GM23338 (cell line): ENCODE measurements at regions not wholly inside any gene's neighbourhood (a gene's known extent, or its start where the extent isn't known, plus 50 kb on each side); places are given as distances from the start of the nearest gene placed in this dataset.

Source experiments
- ATAC-seq: fragments of 200-7000 bp; cut with Tn5 transposase; 3 replicates; pipeline ENCODE4 v1.9.1; 2020
- DNase-seq: peaks from one replicate; pipeline ENCODE4 v3.0.0-alpha.2; 2015; ENCODE audit warnings: low spot score
- H2AFZ ChIP-seq: fragments of 200-600 bp; sonication (generic); 2 replicates; pipeline ENCODE4 v1.8.0; 2016; ENCODE audit warnings: antibody characterized with exemption, mild to moderate bottlenecking, moderate library complexity
- H3F3A ChIP-seq: fragments of 200-600 bp; sonication (generic); replicated peaks from 2 replicates; pipeline ENCODE4 v1.8.0; 2017; ENCODE audit warnings: antibody characterized with exemption, mixed run types, low read depth
- H3K27ac ChIP-seq: fragments of 200-600 bp; sonication (generic); 2 replicates; pipeline ENCODE4 v1.6.1; 2016; ENCODE audit warnings: low read depth
- H3K27me3 ChIP-seq: fragments of 200-600 bp; sonication (generic); 2 replicates; pipeline ENCODE4 v1.8.0; 2016; ENCODE audit warnings: mild to moderate bottlenecking, mixed run types, moderate library complexity; ENCODE audit not compliant: insufficient read depth
- H3K36me3 ChIP-seq: fragments of 200-600 bp; sonication (generic); 2 replicates; pipeline ENCODE4 v1.8.0; 2016; ENCODE audit warnings: mild to moderate bottlenecking; ENCODE audit not compliant: insufficient read depth
- H3K4me1 ChIP-seq: fragments of 200-600 bp; sonication (generic); 2 replicates; pipeline ENCODE4 v1.8.0; 2016; ENCODE audit warnings: mild to moderate bottlenecking, moderate library complexity; ENCODE audit not compliant: insufficient read depth
- H3K4me2 ChIP-seq: fragments of 200-600 bp; sonication (generic); 2 replicates; pipeline ENCODE4 v1.7.1; 2017; ENCODE audit warnings: mixed run types
- H3K4me3 ChIP-seq: fragments of 200-600 bp; sonication (generic); 2 replicates; pipeline ENCODE4 v1.6.1; 2016; ENCODE audit warnings: mixed run types
- H3K79me2 ChIP-seq: fragments of 200-600 bp; sonication (generic); replicated peaks from 2 replicates; pipeline ENCODE4 v1.8.0; 2017; ENCODE audit warnings: mild to moderate bottlenecking; ENCODE audit not compliant: insufficient read depth
- H3K9me2 ChIP-seq: fragments of 200-600 bp; sonication (generic); 2 replicates; pipeline ENCODE4 v1.8.0; 2017; ENCODE audit not compliant: insufficient read depth
- H4K20me1 ChIP-seq: fragments of 200-600 bp; sonication (generic); replicated peaks from 2 replicates; pipeline ENCODE4 v1.8.0; 2017; ENCODE audit warnings: mild to moderate bottlenecking; ENCODE audit not compliant: insufficient read depth
- H3K27ac Mint-ChIP-seq: 2 replicates; pipeline ENCODE4 v1.8.0; 2020; ENCODE audit warnings: inconsistent platforms, mild to moderate bottlenecking, moderate library complexity, mixed read lengths
- H3K27me3 Mint-ChIP-seq: 3 replicates; pipeline ENCODE4 v1.8.0; 2022; ENCODE audit warnings: low read depth, mild to moderate bottlenecking, moderate library complexity, mixed read lengths, inconsistent platforms; ENCODE audit not compliant: insufficient read depth, poor library complexity
- H3K36me3 Mint-ChIP-seq: 3 replicates; pipeline ENCODE4 v1.8.0; 2021; ENCODE audit warnings: low read depth, mild to moderate bottlenecking, inconsistent platforms, moderate library complexity, mixed read lengths
- H3K4me1 Mint-ChIP-seq: 3 replicates; pipeline ENCODE4 v1.8.0; 2020; ENCODE audit warnings: mild to moderate bottlenecking, inconsistent platforms, mixed read lengths
- H3K4me3 Mint-ChIP-seq: 3 replicates; pipeline ENCODE4 v1.8.0; 2021; ENCODE audit warnings: moderate library complexity, mild to moderate bottlenecking, inconsistent platforms, mixed read lengths
- H3K9me3 Mint-ChIP-seq: 3 replicates; pipeline ENCODE4 v1.8.0; 2020; ENCODE audit warnings: moderate library complexity, mild to moderate bottlenecking, inconsistent platforms, mixed read lengths
- CTCF ChIP-seq, 2 experiments: fragments of 200-600 bp in 1 of 2; sonication (generic) in 1 of 2; conservative IDR thresholded peaks; 2 replicates each; pipeline versions ENCODE4 v1.5.1 to v1.6.1; 2016 to 2017; ENCODE audit warnings: antibody characterized with exemption in 2 of 2, low read depth in 2 of 2, mild to moderate bottlenecking in 2 of 2, moderate library complexity in 1 of 2
- ETS1 ChIP-seq: IDR thresholded peaks from 2 replicates; pipeline ENCODE4 v1.6.1; 2016; ENCODE audit warnings: antibody characterized with exemption
- EZH2 ChIP-seq: fragments of 200-600 bp; sonication (generic); IDR thresholded peaks from one replicate; pipeline ENCODE4 v1.8.0; 2017; ENCODE audit warnings: antibody characterized with exemption, mild to moderate bottlenecking, low read depth; ENCODE audit not compliant: unreplicated experiment
- EZH2phosphoT487 ChIP-seq: fragments of 200-600 bp; sonication (generic); IDR thresholded peaks from one replicate; pipeline ENCODE4 v1.8.1; 2018; ENCODE audit warnings: antibody characterized with exemption; ENCODE audit not compliant: unreplicated experiment
- NANOG ChIP-seq: IDR thresholded peaks from 2 replicates; pipeline ENCODE4 v1.6.1; 2016; ENCODE audit warnings: antibody characterized with exemption, borderline replicate concordance
- REST ChIP-seq: IDR thresholded peaks from one replicate; pipeline ENCODE4 v1.6.1; 2018; ENCODE audit warnings: antibody characterized with exemption; ENCODE audit not compliant: unreplicated experiment
- ZNF331 ChIP-seq: fragments of 250-450 bp; sonication (Bioruptor Pico); IDR thresholded peaks from 2 replicates; pipeline ENCODE4 v1.5.0; 2020; ENCODE audit warnings: low read depth, mild to moderate bottlenecking, moderate library complexity

GRCh38 chr4:36891971-36892370, 352.6 kb upstream of the NWD2 start:
- Histone ChIP-seq H3K27ac (no peak overlapping the region), H3K27me3 (no peaks in the 10 kb centered on the region), H4K20me1 (no peaks in the 10 kb centered on the region), H3K36me3 (no peaks in the 10 kb centered on the region), H3K4me1 (no peaks in the 10 kb centered on the region), H3K9me2 (no peaks in the 10 kb centered on the region), H3F3A (no peaks in the 10 kb centered on the region), H3K4me2 (no peak overlapping the region), H3K79me2 (no peaks in the 10 kb centered on the region), H2AFZ (no peak overlapping the region), H3K4me3 (no peak overlapping the region)
- no peak overlapping the region for H3K27ac Mint-ChIP-seq
- H3K4me1 Mint-ChIP-seq = peaks cover 4% of the 10 kb centered on the region; the same call in 2 of the 3 replicates
- no peak overlapping the region for H3K4me3 Mint-ChIP-seq
- DNase-seq = no peak
- peaks cover 4% of the 10 kb centered on the region; the same call in 1 of the 3 replicates for H3K9me3 Mint-ChIP-seq
- H3K36me3 Mint-ChIP-seq = no peaks in the 10 kb centered on the region
- no peaks in the 10 kb centered on the region for H3K27me3 Mint-ChIP-seq
- ATAC-seq = no peak
- no peak for TF ChIP-seq REST
- TF ChIP-seq ZNF331 (CRISPR knock-in tag) = no peak
- TF ChIP-seq ETS1 = no peak
- no peak for TF ChIP-seq EZH2phosphoT487
- no peak for TF ChIP-seq EZH2

GRCh38 chr4:36900446-36900987, 344.0 kb upstream of the NWD2 start:
- DNase-seq = peak; percentile 52
- H3K4me1 Mint-ChIP-seq = peaks cover 12% of the 10 kb centered on the region
- no peak overlapping the region for H3K27ac ChIP-seq
- no peaks in the 10 kb centered on the region for H3K36me3 ChIP-seq
- H3K9me3 Mint-ChIP-seq = peaks cover 4% of the 10 kb centered on the region; the same call in 1 of the 3 replicates
- no peaks in the 10 kb centered on the region for H3K27me3 ChIP-seq
- H3K4me2 ChIP-seq = no peak overlapping the region
- no peak overlapping the region for H3K27ac Mint-ChIP-seq
- ATAC-seq = peak; percentile 65
- no peaks in the 10 kb centered on the region; the same call in 2 of the 3 replicates for H3K36me3 Mint-ChIP-seq
- no peaks in the 10 kb centered on the region for H3K79me2 ChIP-seq
- H3K9me2 ChIP-seq = no peaks in the 10 kb centered on the region
- H4K20me1 ChIP-seq = no peaks in the 10 kb centered on the region
- no peak overlapping the region for H3K4me3 Mint-ChIP-seq
- H2AFZ ChIP-seq = no peak overlapping the region
- no peaks in the 10 kb centered on the region for H3F3A ChIP-seq
- H3K4me3 ChIP-seq = no peak overlapping the region
- H3K4me1 ChIP-seq = peaks cover 3% of the 10 kb centered on the region; the same call in 1 of the 2 replicates
- H3K27me3 Mint-ChIP-seq = peaks cover 2% of the 10 kb centered on the region
- TF ChIP-seq NANOG (peak; percentile 36; the same call in 1 of the 2 replicates), CTCF (conservative IDR thresholded peaks at IDR 0.05; ENCODE audit: low read depth in 2 of 2) (no peak)
